ENCODE measurements at regions not wholly inside any gene's neighbourhood (a gene's known extent, or its start where the extent isn't known, plus 50 kb on each side); places are given as distances from the start of the nearest gene placed in this dataset.

DNA sequence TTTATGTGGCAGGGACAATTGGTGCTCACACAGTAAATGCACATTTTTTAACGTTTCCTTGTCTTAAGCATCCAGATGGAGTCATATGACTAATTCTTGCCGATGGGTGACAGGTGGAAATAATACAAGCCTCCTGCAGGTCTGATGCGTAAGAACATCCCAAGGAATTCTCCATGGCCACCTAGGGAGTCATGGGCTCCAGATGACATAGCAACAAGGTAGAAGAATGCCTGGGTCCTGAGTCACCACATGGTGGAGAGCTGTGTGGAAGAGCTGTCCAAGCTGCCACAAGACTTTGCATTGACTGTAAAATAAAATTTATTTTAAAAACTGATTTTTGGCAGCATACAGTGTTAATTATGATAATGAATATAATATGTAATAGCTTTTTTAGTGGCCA, 77.0 kb upstream of the MAP3K7 start:
- Histone ChIP-seq H3K4me1 (ENCODE audit: control insufficient read depth, insufficient read depth, low read length) (no peaks in the 10 kb centered on the region), H4K20me1 (ENCODE audit: control insufficient read depth, insufficient read depth) (no peaks in the 10 kb centered on the region), H3K4me2 (ENCODE audit: control insufficient read depth, insufficient read depth) (no peak overlapping the region), H3K36me3 (ENCODE audit: control insufficient read depth in 2 of 2, insufficient read depth in 2 of 2, low read length in 1 of 2) (no peaks in the 10 kb centered on the region), H3K79me2 (ENCODE audit: control insufficient read depth, insufficient read depth, low read length) (no peaks in the 10 kb centered on the region), H2AFZ (ENCODE audit: control insufficient read depth, low read depth, low read length) (no peak overlapping the region), H3K9me3 (replicated peaks; ENCODE audit: control insufficient read depth, insufficient read depth, low read length) (no peaks in the 10 kb centered on the region; the same call in 2 of the 3 replicates), H3K9ac (ENCODE audit: control insufficient read depth, insufficient read depth, low read length) (no peak overlapping the region), H3K4me3 (no peak overlapping the region), H3K27me3 (replicated peaks in 1 of 2; ENCODE audit: control insufficient read depth in 2 of 2, insufficient read depth in 2 of 2, low read length in 1 of 2) (no peaks in the 10 kb centered on the region), H3K27ac (ENCODE audit: control insufficient read depth, insufficient read depth) (no peak overlapping the region)
- intact Hi-C loops (cut with micrococcal nuclease; ENCODE audit: unreplicated experiment) (no loop called here), in situ Hi-C loops (cut with MboI) (no loop called here)
- 29% methylated on average over 3 of the region's 3 CpGs for WGBS (ENCODE audit: insufficient coverage, insufficient replicate concordance, low lambda C conversion rate, missing lambda C conversion rate)
- POLR2A ChIA-PET: no interaction called here
- SMC1A ChIA-PET (ENCODE audit: uncharacterized antibody, unreplicated experiment): interaction anchor here (1.8 kb wide), 1 partner anchor 44 kb away, joined by 8 read pairs; no protein-coding TSS in a partner anchor
- no TSS peak for BruUV-seq (replicated peaks)
- RAD21 ChIA-PET (ENCODE audit: unreplicated experiment): no interaction called here
- ATAC-seq (no peak), FAIRE-seq (no peak), DNase-seq (ENCODE audit: low read depth, low spot score) (no peak)
- CTCF ChIA-PET: no interaction called here
- TF ChIP-seq FOXM1 (IDR thresholded peaks at IDR 0.05; ENCODE audit: low read depth, low read length) (no peak), RAD51 (IDR thresholded peaks at IDR 0.05) (no peak), ZNF384 (IDR thresholded peaks at IDR 0.05; ENCODE audit: borderline replicate concordance, low read depth, low read length) (no peak), FOXK2 (IDR thresholded peaks at IDR 0.05) (no peak), SUZ12 (IDR thresholded peaks at IDR 0.05; ENCODE audit: unreplicated experiment) (no peak), POLR2A (IDR thresholded peaks at IDR 0.05; ENCODE audit: low read depth, low read length) (no peak), MTA3 (IDR thresholded peaks at IDR 0.05; ENCODE audit: borderline replicate concordance, low read length) (no peak), CBX3 (IDR thresholded peaks at IDR 0.05; ENCODE audit: borderline replicate concordance, low read depth) (no peak), TAF1 (IDR thresholded peaks at IDR 0.05; ENCODE audit: borderline replicate concordance, low read depth, low read length) (no peak), NR2C1 (IDR thresholded peaks at IDR 0.05) (no peak), SIN3A (IDR thresholded peaks at IDR 0.05; ENCODE audit: low read depth, low read length) (no peak), SMARCA5 (IDR thresholded peaks at IDR 0.05) (no peak)
- TF ChIP-seq, protein P1, sequence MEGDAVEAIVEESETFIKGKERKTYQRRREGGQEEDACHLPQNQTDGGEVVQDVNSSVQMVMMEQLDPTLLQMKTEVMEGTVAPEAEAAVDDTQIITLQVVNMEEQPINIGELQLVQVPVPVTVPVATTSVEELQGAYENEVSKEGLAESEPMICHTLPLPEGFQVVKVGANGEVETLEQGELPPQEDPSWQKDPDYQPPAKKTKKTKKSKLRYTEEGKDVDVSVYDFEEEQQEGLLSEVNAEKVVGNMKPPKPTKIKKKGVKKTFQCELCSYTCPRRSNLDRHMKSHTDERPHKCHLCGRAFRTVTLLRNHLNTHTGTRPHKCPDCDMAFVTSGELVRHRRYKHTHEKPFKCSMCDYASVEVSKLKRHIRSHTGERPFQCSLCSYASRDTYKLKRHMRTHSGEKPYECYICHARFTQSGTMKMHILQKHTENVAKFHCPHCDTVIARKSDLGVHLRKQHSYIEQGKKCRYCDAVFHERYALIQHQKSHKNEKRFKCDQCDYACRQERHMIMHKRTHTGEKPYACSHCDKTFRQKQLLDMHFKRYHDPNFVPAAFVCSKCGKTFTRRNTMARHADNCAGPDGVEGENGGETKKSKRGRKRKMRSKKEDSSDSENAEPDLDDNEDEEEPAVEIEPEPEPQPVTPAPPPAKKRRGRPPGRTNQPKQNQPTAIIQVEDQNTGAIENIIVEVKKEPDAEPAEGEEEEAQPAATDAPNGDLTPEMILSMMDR (IDR thresholded peaks at IDR 0.05 in 2 of 3, conservative IDR thresholded peaks at IDR 0.05 in 1 of 3; ENCODE audit: control insufficient read depth in 2 of 3, extremely low read depth in 1 of 3, insufficient read depth in 1 of 3, low read depth in 3 of 3, low read length in 3 of 3): no peak
- TF ChIP-seq, protein P2, sequence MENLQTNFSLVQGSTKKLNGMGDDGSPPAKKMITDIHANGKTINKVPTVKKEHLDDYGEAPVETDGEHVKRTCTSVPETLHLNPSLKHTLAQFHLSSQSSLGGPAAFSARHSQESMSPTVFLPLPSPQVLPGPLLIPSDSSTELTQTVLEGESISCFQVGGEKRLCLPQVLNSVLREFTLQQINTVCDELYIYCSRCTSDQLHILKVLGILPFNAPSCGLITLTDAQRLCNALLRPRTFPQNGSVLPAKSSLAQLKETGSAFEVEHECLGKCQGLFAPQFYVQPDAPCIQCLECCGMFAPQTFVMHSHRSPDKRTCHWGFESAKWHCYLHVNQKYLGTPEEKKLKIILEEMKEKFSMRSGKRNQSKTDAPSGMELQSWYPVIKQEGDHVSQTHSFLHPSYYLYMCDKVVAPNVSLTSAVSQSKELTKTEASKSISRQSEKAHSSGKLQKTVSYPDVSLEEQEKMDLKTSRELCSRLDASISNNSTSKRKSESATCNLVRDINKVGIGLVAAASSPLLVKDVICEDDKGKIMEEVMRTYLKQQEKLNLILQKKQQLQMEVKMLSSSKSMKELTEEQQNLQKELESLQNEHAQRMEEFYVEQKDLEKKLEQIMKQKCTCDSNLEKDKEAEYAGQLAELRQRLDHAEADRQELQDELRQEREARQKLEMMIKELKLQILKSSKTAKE (IDR thresholded peaks at IDR 0.05; ENCODE audit: low read depth, poor library complexity, severe bottlenecking): no peak
- TF ChIP-seq, protein P3, sequence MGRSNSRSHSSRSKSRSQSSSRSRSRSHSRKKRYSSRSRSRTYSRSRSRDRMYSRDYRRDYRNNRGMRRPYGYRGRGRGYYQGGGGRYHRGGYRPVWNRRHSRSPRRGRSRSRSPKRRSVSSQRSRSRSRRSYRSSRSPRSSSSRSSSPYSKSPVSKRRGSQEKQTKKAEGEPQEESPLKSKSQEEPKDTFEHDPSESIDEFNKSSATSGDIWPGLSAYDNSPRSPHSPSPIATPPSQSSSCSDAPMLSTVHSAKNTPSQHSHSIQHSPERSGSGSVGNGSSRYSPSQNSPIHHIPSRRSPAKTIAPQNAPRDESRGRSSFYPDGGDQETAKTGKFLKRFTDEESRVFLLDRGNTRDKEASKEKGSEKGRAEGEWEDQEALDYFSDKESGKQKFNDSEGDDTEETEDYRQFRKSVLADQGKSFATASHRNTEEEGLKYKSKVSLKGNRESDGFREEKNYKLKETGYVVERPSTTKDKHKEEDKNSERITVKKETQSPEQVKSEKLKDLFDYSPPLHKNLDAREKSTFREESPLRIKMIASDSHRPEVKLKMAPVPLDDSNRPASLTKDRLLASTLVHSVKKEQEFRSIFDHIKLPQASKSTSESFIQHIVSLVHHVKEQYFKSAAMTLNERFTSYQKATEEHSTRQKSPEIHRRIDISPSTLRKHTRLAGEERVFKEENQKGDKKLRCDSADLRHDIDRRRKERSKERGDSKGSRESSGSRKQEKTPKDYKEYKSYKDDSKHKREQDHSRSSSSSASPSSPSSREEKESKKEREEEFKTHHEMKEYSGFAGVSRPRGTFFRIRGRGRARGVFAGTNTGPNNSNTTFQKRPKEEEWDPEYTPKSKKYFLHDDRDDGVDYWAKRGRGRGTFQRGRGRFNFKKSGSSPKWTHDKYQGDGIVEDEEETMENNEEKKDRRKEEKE (IDR thresholded peaks at IDR 0.05): no peak

Data from GM12878 (cell line).